Endothelial cell of umbilical vein (primary cell): ENCODE measurements at regions not wholly inside any gene's neighbourhood (a gene's known extent, or its start where the extent isn't known, plus 50 kb on each side); places are given as distances from the start of the nearest gene placed in this dataset.

Experiments
- BruUV-seq: library from RNA; stranded (reverse); fragments of 400-500 nt; replicated peaks from 2 replicates; lab custom pipeline; 2021; lab: Mats Ljungman, UMichigan
- CTCF ChIA-PET: fragments of 300-600, 350-600 bp; sonication (Branson Sonifier 250); formaldehyde crosslinking; loops from one replicate; lab custom pipeline; 2021; ENCODE audit warnings: antibody characterized with exemption, inconsistent platforms; lab: Charles Lee
- POLR2A ChIA-PET: fragments of 300-600, 350-600 bp; sonication (Branson Sonifier 250); formaldehyde crosslinking; loops from one replicate; lab custom pipeline; 2021; ENCODE audit warnings: antibody characterized with exemption, inconsistent platforms; lab: Charles Lee
- DNase-seq: peaks from one replicate; pipeline ENCODE4 v3.0.0-alpha.2; 2011; ENCODE audit warnings: low read depth, low spot score
- FAIRE-seq: peaks from 2 replicates; lab custom pipeline; 2011; peaks lifted over from hg19 to GRCh38; lab: Jason Lieb, UNC
- H2AFZ ChIP-seq: 2 replicates; pipeline ENCODE4 v1.6.0; 2012; ENCODE audit warnings: low read depth, low read length, control low read depth, inconsistent platforms
- H3K27ac ChIP-seq: 2 replicates; pipeline ENCODE4 v1.5.1; 2011; ENCODE audit warnings: low read depth, mild to moderate bottlenecking, control low read depth, low read length, moderate library complexity; ENCODE audit not compliant: insufficient read depth
- H3K27me3 ChIP-seq, 2 experiments: 2 replicates each; pipeline versions ENCODE4 v1.6.0 to v1.6.1; 2011; ENCODE audit warnings: low read length in 2 of 2, mixed read lengths in 1 of 2; ENCODE audit not compliant: control insufficient read depth in 2 of 2, insufficient read depth in 2 of 2
- H3K36me3 ChIP-seq, 2 experiments: 2 replicates in 1 of 2; 3 replicates in 1 of 2; pipeline ENCODE4 v1.5.1; 2011; ENCODE audit warnings: low read length in 2 of 2, mild to moderate bottlenecking in 1 of 2, moderate library complexity in 1 of 2; ENCODE audit not compliant: control insufficient read depth in 2 of 2, insufficient read depth in 2 of 2; ENCODE audit errors: extremely low read depth in 1 of 2
- H3K4me1 ChIP-seq: 3 replicates; pipeline ENCODE4 v1.5.1; 2011; ENCODE audit warnings: mild to moderate bottlenecking, low read length; ENCODE audit not compliant: control insufficient read depth, insufficient read depth; ENCODE audit errors: extremely low read depth
- H3K4me2 ChIP-seq: 2 replicates; pipeline ENCODE4 v1.6.1; 2011; ENCODE audit warnings: low read length, control low read depth, mixed read lengths; ENCODE audit not compliant: insufficient read depth
- H3K4me3 ChIP-seq, 3 experiments: fragments of 200-600 bp in 1 of 3; sonication (generic), shearing (Covaris generic) in 1 of 3; replicated peaks in 1 of 3; 2 replicates each; pipeline ENCODE4 v1.5.1; 2011 to 2016; ENCODE audit warnings: control low read depth in 3 of 3, low read length in 3 of 3, mild to moderate bottlenecking in 2 of 3, inconsistent platforms in 1 of 3, low read depth in 1 of 3, moderate library complexity in 1 of 3; ENCODE audit not compliant: insufficient read depth in 1 of 3
- H3K79me2 ChIP-seq: 2 replicates; pipeline ENCODE4 v1.6.0; 2012; ENCODE audit warnings: low read length, inconsistent platforms; ENCODE audit not compliant: control insufficient read depth, insufficient read depth
- H3K9ac ChIP-seq: replicated peaks from 2 replicates; pipeline ENCODE3; 2011; ENCODE audit warnings: low read length, control low read depth; ENCODE audit not compliant: insufficient read depth; ENCODE audit errors: extremely low read depth
- H3K9me1 ChIP-seq: replicated peaks from 3 replicates; pipeline ENCODE4 v1.6.0; 2011; ENCODE audit warnings: mild to moderate bottlenecking, low read length; ENCODE audit not compliant: control insufficient read depth, insufficient read depth; ENCODE audit errors: extremely low read depth
- H3K9me3 ChIP-seq: replicated peaks from 2 replicates; pipeline ENCODE4 v1.5.1; 2012; ENCODE audit warnings: low read length, inconsistent platforms; ENCODE audit not compliant: control insufficient read depth, insufficient read depth
- H4K20me1 ChIP-seq: replicated peaks from 2 replicates; pipeline ENCODE3; 2011; ENCODE audit warnings: mild to moderate bottlenecking, low read length; ENCODE audit not compliant: control insufficient read depth, insufficient read depth; ENCODE audit errors: extremely low read depth
- CTCF ChIP-seq, 2 donors: IDR thresholded peaks; 1 replicate in 1 of 2; 2 replicates in 1 of 2; pipeline ENCODE4 v1.5.1; 2011; ENCODE audit warnings: low read length in 2 of 2, mild to moderate bottlenecking in 2 of 2, moderate library complexity in 2 of 2, control low read depth in 1 of 2, inconsistent platforms in 1 of 2, low read depth in 1 of 2; ENCODE audit not compliant: insufficient read depth in 1 of 2; ENCODE audit errors: extremely low read depth in 1 of 2
- EZH2 ChIP-seq: IDR thresholded peaks from 2 replicates; pipeline ENCODE4 v1.6.1; 2012; ENCODE audit warnings: borderline replicate concordance, low read depth, mild to moderate bottlenecking, moderate library complexity, low read length, inconsistent platforms; ENCODE audit not compliant: severe bottlenecking
- FOS ChIP-seq: IDR thresholded peaks from 2 replicates; pipeline ENCODE4 v1.6.1; 2011; ENCODE audit warnings: mild to moderate bottlenecking, low read length, moderate library complexity, borderline replicate concordance; ENCODE audit not compliant: insufficient read depth
- GATA2 ChIP-seq: IDR thresholded peaks from 2 replicates; pipeline ENCODE4 v1.7.0; 2011; ENCODE audit warnings: low read depth, mild to moderate bottlenecking, moderate library complexity, mixed read lengths, low read length; ENCODE audit not compliant: insufficient read length, insufficient read depth
- JUN ChIP-seq: IDR thresholded peaks from 2 replicates; pipeline ENCODE4 v1.6.1; 2011; ENCODE audit warnings: borderline replicate concordance, low read depth; ENCODE audit not compliant: insufficient read length, insufficient read depth
- MAX ChIP-seq: IDR thresholded peaks from 2 replicates; pipeline ENCODE4 v1.6.1; 2011; ENCODE audit not compliant: insufficient read depth, insufficient read length
- MYC ChIP-seq: IDR thresholded peaks from one replicate; pipeline ENCODE4 v1.6.1; 2011; ENCODE audit warnings: mild to moderate bottlenecking, low read depth, low read length
- POLR2A ChIP-seq: IDR thresholded peaks from 2 replicates; pipeline ENCODE4 v1.6.1; 2012; ENCODE audit warnings: low read depth, mild to moderate bottlenecking, control low read depth, low read length
- POLR2AphosphoS5 ChIP-seq: IDR thresholded peaks from 2 replicates; pipeline ENCODE4 v1.6.1; 2012; ENCODE audit warnings: low read depth, mild to moderate bottlenecking, control low read depth, low read length, moderate library complexity; ENCODE audit not compliant: insufficient read depth
- dilution Hi-C: fragments of 300-500 bp; cut with MboI; formaldehyde crosslinking; loops from one replicate; pipeline ENCODE4 v1.15.0; 2019; ENCODE audit warnings: low sequenced_read_pairs; ENCODE audit not compliant: extremely low pct_ligation_motif_present
- intact Hi-C: fragments of 100-400 bp; cut with micrococcal nuclease; formaldehyde crosslinking; loops from one replicate; pipeline ENCODE4 v1.10.0; 2022

GRCh38 chr5:97628031-97628430 is 445.0 kb upstream of the RIOK2 start:
- BruUV-seq = no TSS peak
- FAIRE-seq = no peak

GRCh38 chr5:97628807-97629206 is 445.8 kb upstream of the RIOK2 start:
- CTCF ChIA-PET = no interaction called here
- no peak overlapping the region for H3K27ac ChIP-seq
- intact Hi-C loops (no loop called here), dilution Hi-C loops (no loop called here)
- POLR2A ChIA-PET = no interaction called here
- H3K4me2 ChIP-seq = no peak overlapping the region
- no peaks in the 10 kb centered on the region for H3K36me3 ChIP-seq
- no peaks in the 10 kb centered on the region for H3K27me3 ChIP-seq
- H3K79me2 ChIP-seq = no peaks in the 10 kb centered on the region
- DNase-seq (no peak), FAIRE-seq (peak; percentile 58)
- BruUV-seq = no TSS peak
- no peaks in the 10 kb centered on the region for H4K20me1 ChIP-seq
- no peaks in the 10 kb centered on the region for H3K9me3 ChIP-seq
- H3K4me3 ChIP-seq = no peak overlapping the region
- H3K9ac ChIP-seq = no peak overlapping the region
- H3K9me1 ChIP-seq = no peaks in the 10 kb centered on the region
- H2AFZ ChIP-seq = no peak overlapping the region
- no peak for TF ChIP-seq POLR2AphosphoS5
- TF ChIP-seq JUN = no peak
- no peak for TF ChIP-seq GATA2
- no peak for TF ChIP-seq EZH2
- TF ChIP-seq MYC = no peak
- TF ChIP-seq POLR2A = no peak
- no peak for TF ChIP-seq FOS
- no peak for TF ChIP-seq CTCF (IDR thresholded peaks at IDR 0.05; ENCODE audit: extremely low read depth in 1 of 2, insufficient read depth in 1 of 2, low read depth in 1 of 2, low read length in 2 of 2)
- no peak for TF ChIP-seq MAX
- H3K4me1 ChIP-seq = no peaks in the 10 kb centered on the region

More at GRCh38 chr5:97628031-97628430, 445.0 kb upstream of the RIOK2 start:
- ChIA-PET POLR2A (no interaction called here), CTCF (no interaction called here)
- H3K4me1 ChIP-seq = no peaks in the 10 kb centered on the region
- H3K27me3 ChIP-seq = no peaks in the 10 kb centered on the region
- no peak overlapping the region for H3K9ac ChIP-seq
- dilution Hi-C loops (no loop called here), intact Hi-C loops (no loop called here)
- no peak overlapping the region for H3K4me3 ChIP-seq
- H4K20me1 ChIP-seq = no peaks in the 10 kb centered on the region
- no peak overlapping the region for H2AFZ ChIP-seq
- no peaks in the 10 kb centered on the region for H3K36me3 ChIP-seq
- DNase-seq = no peak
- no peak overlapping the region for H3K4me2 ChIP-seq
- H3K27ac ChIP-seq = no peak overlapping the region
- no peaks in the 10 kb centered on the region for H3K9me1 ChIP-seq
- no peaks in the 10 kb centered on the region for H3K79me2 ChIP-seq
- no peak for TF ChIP-seq POLR2A
- H3K9me3 ChIP-seq = no peaks in the 10 kb centered on the region
